Fibroblast of lung (primary cell): ENCODE measurements at regions not wholly inside any gene's neighbourhood (a gene's known extent, or its start where the extent isn't known, plus 50 kb on each side); places are given as distances from the start of the nearest gene placed in this dataset.

Experiments used
- DNase-seq, 2 donors: peaks; one replicate each; pipeline versions ENCODE4 v3.0.0 to v3.0.0-alpha.2; 2010; ENCODE audit warnings: low read depth in 2 of 2
- H2AFZ ChIP-seq: 2 replicates; pipeline ENCODE4 v1.5.1; 2012; ENCODE audit warnings: low read length, control low read depth, inconsistent platforms
- H3K27ac ChIP-seq: 2 replicates; pipeline ENCODE4 v1.5.1; 2011; ENCODE audit warnings: low read length, control low read depth; ENCODE audit not compliant: insufficient read depth
- H3K27me3 ChIP-seq: 2 replicates; pipeline ENCODE4 v1.5.1; 2011; ENCODE audit warnings: mild to moderate bottlenecking, low read length; ENCODE audit not compliant: control insufficient read depth, insufficient read depth
- H3K36me3 ChIP-seq: 2 replicates; pipeline ENCODE4 v1.5.1; 2011; ENCODE audit warnings: low read length; ENCODE audit not compliant: control insufficient read depth, insufficient read depth
- H3K4me1 ChIP-seq: 2 replicates; pipeline ENCODE4 v1.5.1; 2011; ENCODE audit warnings: low read length; ENCODE audit not compliant: control insufficient read depth, insufficient read depth; ENCODE audit errors: extremely low read depth
- H3K4me2 ChIP-seq: 2 replicates; pipeline ENCODE4 v1.5.1; 2011; ENCODE audit warnings: low read length, control low read depth; ENCODE audit not compliant: insufficient read depth; ENCODE audit errors: extremely low read depth
- H3K4me3 ChIP-seq, 4 experiments: fragments of 200-600 bp in 1 of 4; sonication (generic) in 1 of 4; replicated peaks in 1 of 4; 2 replicates each; pipeline ENCODE4 v1.5.1; 2011 to 2016; ENCODE audit warnings: low read length in 4 of 4, low read depth in 3 of 4, mild to moderate bottlenecking in 3 of 4, control low read depth in 2 of 4, inconsistent platforms in 1 of 4, mixed read lengths in 1 of 4; ENCODE audit not compliant: insufficient read depth in 1 of 4; ENCODE audit errors: control extremely low read depth in 1 of 4
- H3K79me2 ChIP-seq: 2 replicates; pipeline ENCODE4 v1.5.1; 2012; ENCODE audit warnings: mild to moderate bottlenecking, low read length, inconsistent platforms; ENCODE audit not compliant: control insufficient read depth, insufficient read depth
- H3K9ac ChIP-seq: 2 replicates; pipeline ENCODE4 v1.5.1; 2011; ENCODE audit warnings: mild to moderate bottlenecking, low read length, control low read depth; ENCODE audit not compliant: insufficient read depth
- H3K9me3 ChIP-seq: 2 replicates; pipeline ENCODE4 v1.5.1; 2012; ENCODE audit warnings: low read depth, low read length; ENCODE audit not compliant: control insufficient read depth, insufficient read depth
- H4K20me1 ChIP-seq: 2 replicates; pipeline ENCODE4 v1.5.1; 2011; ENCODE audit warnings: low read length; ENCODE audit not compliant: control insufficient read depth, insufficient read depth; ENCODE audit errors: extremely low read depth
- EZH2 ChIP-seq: IDR thresholded peaks from 2 replicates; pipeline ENCODE4 v1.5.1; 2012; ENCODE audit warnings: low read length, control low read depth, mild to moderate bottlenecking; ENCODE audit errors: missing control alignments
- TF ChIP-seq, protein P1 (sequence below), 2 donors: IDR thresholded peaks in 1 of 2; conservative IDR thresholded peaks in 1 of 2; 1 replicate in 1 of 2; 2 replicates in 1 of 2; pipeline ENCODE4 v1.5.1; 2011 to 2012; ENCODE audit warnings: low read length in 2 of 2, control low read depth in 1 of 2, inconsistent platforms in 1 of 2, low read depth in 1 of 2, mild to moderate bottlenecking in 1 of 2

DNA sequence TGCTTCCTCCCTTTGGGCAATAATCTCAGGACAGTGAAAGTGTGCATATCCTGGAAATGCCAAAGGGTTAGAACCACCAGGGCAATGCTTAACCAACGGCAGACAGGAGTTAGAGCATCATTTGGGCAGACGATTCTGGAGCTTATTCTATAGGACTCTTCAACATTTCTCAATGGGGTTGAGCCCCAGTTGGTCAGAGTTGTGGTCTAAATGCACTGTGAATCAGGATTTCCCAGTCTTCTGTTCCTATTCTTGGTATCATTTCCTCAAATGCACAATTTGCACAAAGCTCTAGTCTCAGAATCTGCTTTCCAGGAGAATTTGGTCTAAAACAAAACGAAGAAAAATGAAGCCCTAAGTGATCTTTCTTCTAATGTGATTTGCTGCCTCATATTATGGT lies 389.6 kb upstream of the JAG1 start:
- no peaks in the 10 kb centered on the region for H3K4me1 ChIP-seq
- no peak for DNase-seq
- H3K9me3 ChIP-seq = no peaks in the 10 kb centered on the region
- H3K27me3 ChIP-seq = no peaks in the 10 kb centered on the region
- no peak overlapping the region for H3K9ac ChIP-seq
- H3K27ac ChIP-seq = no peak overlapping the region
- no peak overlapping the region for H3K4me3 ChIP-seq
- no peak for TF ChIP-seq EZH2
- TF ChIP-seq, protein P1, sequence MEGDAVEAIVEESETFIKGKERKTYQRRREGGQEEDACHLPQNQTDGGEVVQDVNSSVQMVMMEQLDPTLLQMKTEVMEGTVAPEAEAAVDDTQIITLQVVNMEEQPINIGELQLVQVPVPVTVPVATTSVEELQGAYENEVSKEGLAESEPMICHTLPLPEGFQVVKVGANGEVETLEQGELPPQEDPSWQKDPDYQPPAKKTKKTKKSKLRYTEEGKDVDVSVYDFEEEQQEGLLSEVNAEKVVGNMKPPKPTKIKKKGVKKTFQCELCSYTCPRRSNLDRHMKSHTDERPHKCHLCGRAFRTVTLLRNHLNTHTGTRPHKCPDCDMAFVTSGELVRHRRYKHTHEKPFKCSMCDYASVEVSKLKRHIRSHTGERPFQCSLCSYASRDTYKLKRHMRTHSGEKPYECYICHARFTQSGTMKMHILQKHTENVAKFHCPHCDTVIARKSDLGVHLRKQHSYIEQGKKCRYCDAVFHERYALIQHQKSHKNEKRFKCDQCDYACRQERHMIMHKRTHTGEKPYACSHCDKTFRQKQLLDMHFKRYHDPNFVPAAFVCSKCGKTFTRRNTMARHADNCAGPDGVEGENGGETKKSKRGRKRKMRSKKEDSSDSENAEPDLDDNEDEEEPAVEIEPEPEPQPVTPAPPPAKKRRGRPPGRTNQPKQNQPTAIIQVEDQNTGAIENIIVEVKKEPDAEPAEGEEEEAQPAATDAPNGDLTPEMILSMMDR (conservative IDR thresholded peaks at IDR 0.05 in 1 of 2, IDR thresholded peaks at IDR 0.05 in 1 of 2; ENCODE audit: low read depth in 1 of 2, low read length in 2 of 2) = no peak
- H2AFZ ChIP-seq = no peak overlapping the region
- no peaks in the 10 kb centered on the region for H4K20me1 ChIP-seq
- H3K4me2 ChIP-seq = no peak overlapping the region
- no peaks in the 10 kb centered on the region for H3K79me2 ChIP-seq
- H3K36me3 ChIP-seq = no peaks in the 10 kb centered on the region

DNA sequence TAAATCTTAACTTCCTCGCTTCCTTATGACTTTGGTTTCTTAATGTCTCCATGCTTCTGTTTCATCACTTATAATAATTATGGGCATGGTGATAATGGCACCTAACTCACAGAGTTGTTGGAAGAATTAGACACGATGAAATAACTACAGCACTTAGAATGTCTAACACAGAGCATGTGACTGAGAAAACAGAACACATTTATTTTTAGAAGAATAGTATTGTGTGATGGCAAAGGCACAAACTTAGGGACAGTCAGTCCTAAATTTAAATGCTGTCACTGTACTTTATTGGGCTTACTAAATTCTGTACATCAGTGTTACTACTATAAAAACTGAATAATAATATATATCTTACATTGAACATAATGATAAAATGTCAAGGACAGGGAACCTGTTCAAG lies 391.1 kb upstream of the JAG1 start:
- H4K20me1 ChIP-seq = no peaks in the 10 kb centered on the region
- H3K27ac ChIP-seq = no peak overlapping the region
- no peaks in the 10 kb centered on the region for H3K36me3 ChIP-seq
- no peaks in the 10 kb centered on the region for H3K27me3 ChIP-seq
- H3K79me2 ChIP-seq = no peaks in the 10 kb centered on the region
- H2AFZ ChIP-seq = no peak overlapping the region
- H3K4me3 ChIP-seq = no peak overlapping the region
- H3K9ac ChIP-seq = no peak overlapping the region
- DNase-seq = no peak
- no peaks in the 10 kb centered on the region for H3K9me3 ChIP-seq
- no peak overlapping the region for H3K4me2 ChIP-seq
- H3K4me1 ChIP-seq = no peaks in the 10 kb centered on the region
- no peak for TF ChIP-seq EZH2
- TF ChIP-seq, protein P1 (conservative IDR thresholded peaks at IDR 0.05 in 1 of 2, IDR thresholded peaks at IDR 0.05 in 1 of 2; ENCODE audit: low read depth in 1 of 2, low read length in 2 of 2) = no peak

DNA sequence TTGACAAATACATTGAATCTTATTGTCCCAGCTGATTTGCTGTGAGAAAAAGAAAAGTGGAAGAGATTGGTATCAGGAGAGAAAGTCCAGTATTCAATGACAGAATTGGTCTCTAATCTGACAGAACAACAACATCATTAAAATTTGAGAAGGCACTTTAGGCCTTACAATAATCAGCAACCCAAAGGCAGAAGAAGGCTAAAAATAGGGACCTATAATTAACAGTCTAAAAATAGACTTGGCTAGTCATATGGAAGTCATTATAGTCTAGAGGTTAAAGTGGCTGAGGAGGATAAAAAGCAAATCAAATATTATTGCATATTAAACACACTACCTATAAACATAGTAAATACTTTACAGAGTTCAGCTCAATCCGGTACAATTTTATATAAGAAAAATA lies 393.6 kb upstream of the JAG1 start:
- Histone ChIP-seq H3K4me2 (no peak overlapping the region), H3K4me3 (no peak overlapping the region)
- no peak for DNase-seq

More for the DNA sequence above, 393.6 kb upstream of the JAG1 start:
- no peak for TF ChIP-seq EZH2
- TF ChIP-seq, protein P1 (conservative IDR thresholded peaks at IDR 0.05 in 1 of 2, IDR thresholded peaks at IDR 0.05 in 1 of 2; ENCODE audit: low read depth in 1 of 2, low read length in 2 of 2) = no peak
- Histone ChIP-seq H2AFZ (no peak overlapping the region), H3K4me1 (no peaks in the 10 kb centered on the region), H3K27ac (no peak overlapping the region), H3K36me3 (no peaks in the 10 kb centered on the region), H4K20me1 (no peaks in the 10 kb centered on the region), H3K27me3 (no peaks in the 10 kb centered on the region), H3K79me2 (no peaks in the 10 kb centered on the region), H3K9me3 (no peaks in the 10 kb centered on the region), H3K9ac (no peak overlapping the region)
